NCI-H1092 (cell line): ENCODE measurements at regions not wholly inside any gene's neighbourhood (a gene's known extent, or its start where the extent isn't known, plus 50 kb on each side); places are given as distances from the start of the nearest gene placed in this dataset.

Experiments used
- DNase-seq: peaks from one replicate; lab custom pipeline; 2025; lab: John Stamatoyannopoulos, UW

- no peak for DNase-seq
These were observed 455.3 kb upstream of the NAALADL2 start for GRCh38 chr3:174403831-174404230.

DNA sequence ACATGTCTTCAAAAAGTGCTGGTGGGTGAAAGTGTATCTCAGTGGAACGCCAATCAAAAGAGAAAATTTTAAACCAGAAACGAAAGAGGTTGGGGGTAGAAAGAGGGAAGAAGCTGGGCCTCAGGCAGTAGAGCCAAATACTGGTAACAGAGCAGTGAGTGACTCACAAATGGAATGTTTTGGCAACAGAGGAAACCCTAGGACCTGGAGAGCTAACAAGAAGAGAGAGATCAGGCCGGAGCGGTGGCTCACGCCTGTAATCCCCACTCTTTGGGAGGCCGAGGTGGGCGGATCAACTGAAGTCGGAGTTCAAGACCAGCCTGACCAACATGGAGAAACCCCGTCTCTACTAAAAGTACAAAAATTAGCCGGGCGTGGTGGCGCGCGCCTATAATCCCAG is 450.8 kb upstream of the NAALADL2 start:
- DNase-seq = no peak

GRCh38 chr3:174409086-174409743 is 449.9 kb upstream of the NAALADL2 start:
- no peak for DNase-seq

DNA sequence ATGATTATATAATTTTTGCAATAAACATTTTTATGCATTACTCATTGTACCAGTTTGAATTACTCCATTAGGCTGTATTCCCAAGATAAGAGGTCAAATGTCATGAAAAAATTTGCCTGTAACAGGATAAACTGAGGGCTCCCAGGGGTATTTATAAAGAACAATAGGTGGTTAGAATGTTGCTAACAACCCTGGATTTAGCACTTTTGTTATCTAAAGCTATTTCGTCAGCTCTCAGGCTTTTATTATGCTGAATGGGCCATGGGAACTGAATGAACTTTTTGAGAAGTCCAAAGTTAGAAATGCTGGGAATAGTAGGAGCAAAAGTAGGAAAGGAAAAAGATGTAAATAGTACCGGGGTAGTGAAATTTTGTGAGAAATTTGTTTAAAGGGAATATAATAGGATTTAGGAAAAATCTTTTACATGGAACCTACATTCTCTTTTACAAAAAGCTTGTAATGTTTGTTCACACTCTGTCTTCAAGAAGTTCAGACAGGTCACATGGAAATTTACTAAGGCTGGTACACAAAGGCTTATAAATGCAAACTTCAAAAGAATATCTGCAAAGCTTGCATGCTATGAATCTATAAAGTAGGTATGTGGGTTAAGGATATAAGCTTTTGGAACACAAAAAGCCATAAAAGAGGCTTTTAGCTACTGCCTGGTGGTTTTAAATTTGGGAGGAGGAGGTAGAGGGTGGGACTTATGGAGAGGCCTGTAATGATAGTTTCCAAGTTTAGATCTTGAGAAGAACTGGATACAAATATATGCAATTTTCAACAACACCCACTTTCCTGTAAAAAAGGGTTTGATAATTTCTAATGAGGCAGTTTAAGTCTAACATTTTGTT is 445.8 kb upstream of the NAALADL2 start:
- DNase-seq = no peak

- DNase-seq = no peak
These were observed 444.2 kb upstream of the NAALADL2 start for GRCh38 chr3:174414902-174415301.

DNA sequence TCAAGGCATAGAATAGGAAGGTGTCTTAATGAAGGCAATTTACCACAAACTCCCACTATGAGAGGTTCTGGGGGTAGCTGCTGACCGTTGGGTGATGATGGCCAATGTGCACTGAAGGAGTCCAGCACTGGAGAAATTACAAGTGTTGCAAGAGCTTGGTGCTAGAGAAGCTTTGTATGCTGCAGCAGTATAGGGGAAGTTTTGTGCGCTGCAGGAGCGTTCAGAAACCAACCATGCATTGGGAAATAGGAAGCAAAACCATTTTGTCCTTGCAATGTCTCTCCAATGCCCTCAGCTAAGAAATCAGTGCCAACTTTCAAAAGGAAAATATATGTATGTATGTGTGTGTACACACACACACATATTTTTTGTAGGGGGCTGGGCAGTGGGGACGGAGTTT is 441.6 kb upstream of the NAALADL2 start:
- no peak for DNase-seq

- no peak for DNase-seq
These were observed 439.9 kb upstream of the NAALADL2 start for GRCh38 chr3:174419216-174419615.

DNA sequence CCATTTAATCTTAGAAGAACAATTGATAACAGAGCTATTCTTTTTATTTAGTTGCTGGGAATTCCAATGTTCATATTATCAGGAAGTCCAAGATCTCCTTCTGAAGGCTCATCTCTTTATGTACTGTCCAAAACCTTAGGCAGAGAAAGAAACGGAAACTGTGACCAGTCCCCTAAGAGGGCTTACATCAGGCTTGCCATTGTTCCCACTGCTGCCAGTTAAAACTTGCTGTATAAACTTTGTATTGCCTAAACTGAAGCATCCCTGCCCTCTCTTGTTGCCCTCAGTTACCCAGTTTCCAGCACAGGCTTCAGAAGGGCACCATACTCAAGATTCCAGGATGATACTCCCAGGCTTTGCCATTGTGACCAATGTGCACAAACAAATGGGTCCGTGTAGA is 435.2 kb upstream of the NAALADL2 start:
- no peak for DNase-seq

- no peak for DNase-seq
These were observed 434.5 kb upstream of the NAALADL2 start for GRCh38 chr3:174424656-174425055.

DNA sequence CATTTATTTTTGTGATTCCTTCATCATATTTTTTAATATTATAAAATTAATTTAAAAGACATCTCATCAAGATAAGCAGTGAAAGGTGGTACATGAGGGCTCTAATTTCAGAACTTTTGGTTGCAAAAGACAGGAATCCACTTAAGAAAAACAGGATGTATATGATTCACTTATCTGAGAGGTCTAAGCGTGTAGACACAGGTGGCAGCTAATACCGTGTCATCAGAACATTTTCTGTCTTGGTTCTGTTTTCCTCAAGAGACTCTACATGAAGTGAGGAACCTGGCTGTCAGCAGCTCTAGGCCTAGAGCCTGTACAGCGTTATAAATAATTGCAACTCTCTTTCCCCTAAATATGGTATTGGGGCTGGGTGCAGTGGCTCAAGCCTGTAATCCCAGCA is 433.7 kb upstream of the NAALADL2 start:
- DNase-seq = no peak

- DNase-seq = no peak
These were observed 428.1 kb upstream of the NAALADL2 start for GRCh38 chr3:174430986-174431385.

- DNase-seq = no peak
These were observed 427.4 kb upstream of the NAALADL2 start for GRCh38 chr3:174431717-174432116.

GRCh38 chr3:174436367-174436766 is 422.8 kb upstream of the NAALADL2 start:
- DNase-seq = no peak

GRCh38 chr3:174438501-174439145 is 420.5 kb upstream of the NAALADL2 start:
- DNase-seq = no peak

DNA sequence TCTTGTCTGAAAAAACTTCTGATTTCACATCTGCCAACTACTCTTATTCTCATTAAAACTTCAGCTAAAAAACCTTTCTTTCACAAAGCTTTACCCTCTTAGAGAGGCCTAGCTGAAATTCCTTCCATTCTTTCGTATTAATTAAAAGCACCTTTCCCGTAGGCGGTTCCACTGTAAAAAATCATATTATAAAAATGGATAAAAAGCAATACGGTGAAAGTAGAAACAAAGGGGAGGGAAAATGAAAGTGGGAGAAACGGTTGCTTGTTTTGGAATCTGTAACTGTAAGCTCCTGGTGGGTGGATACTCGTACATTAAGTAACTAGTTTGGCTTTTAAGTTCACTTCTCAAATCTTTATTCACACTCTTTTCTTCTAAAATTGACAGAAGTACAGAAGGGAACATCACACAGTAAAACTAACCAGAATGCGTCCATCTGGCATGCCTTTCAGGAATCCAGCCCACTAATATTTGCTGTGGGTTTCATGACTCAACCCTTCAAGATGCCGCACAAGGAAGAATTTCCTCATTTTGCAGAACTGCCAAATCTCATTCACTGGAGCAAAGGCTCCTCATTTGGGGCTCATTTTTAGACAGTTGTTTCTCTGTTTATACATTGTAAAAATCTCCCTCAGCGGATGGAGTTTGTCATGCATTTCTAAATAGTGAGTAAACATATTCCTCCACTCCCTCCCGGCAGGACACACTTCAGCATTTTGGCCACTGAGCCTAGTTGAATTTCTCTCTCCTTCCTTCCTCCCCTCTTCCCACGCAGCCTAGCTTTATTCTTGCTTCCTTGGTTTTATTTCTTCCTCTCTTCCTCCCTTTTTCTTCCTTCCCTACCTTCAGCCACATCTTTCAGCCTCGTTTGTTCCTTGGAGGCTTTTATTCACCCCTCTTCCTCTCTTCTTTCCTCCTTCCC is 419.5 kb upstream of the NAALADL2 start:
- DNase-seq = peak; percentile 0

DNA sequence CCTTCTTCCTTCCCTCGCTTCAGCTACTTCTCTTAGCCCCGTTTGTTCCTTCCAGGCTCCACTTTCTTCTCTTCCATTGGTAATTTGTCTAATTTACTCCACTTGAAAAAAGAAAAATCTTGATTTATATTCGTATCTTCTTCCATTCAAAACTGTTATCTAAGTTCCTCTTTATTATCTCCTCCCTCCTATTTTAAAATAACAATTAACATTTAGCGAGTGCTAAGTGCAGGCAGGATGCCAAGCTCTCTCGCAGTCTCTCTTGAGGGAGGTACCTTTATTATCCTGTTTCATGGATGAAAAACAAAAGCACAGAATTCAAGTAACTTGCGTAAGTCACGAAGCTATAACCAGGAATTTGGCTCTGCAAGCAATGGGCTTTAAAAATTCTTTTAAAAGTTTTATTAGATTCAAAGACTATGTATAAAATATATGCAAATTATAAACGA is 418.9 kb upstream of the NAALADL2 start:
- peak; percentile 20 for DNase-seq

GRCh38 chr3:174440741-174441587 is 418.2 kb upstream of the NAALADL2 start:
- DNase-seq = peak; percentile 88

GRCh38 chr3:174441588-174442301 is 417.4 kb upstream of the NAALADL2 start:
- peak; percentile 6 for DNase-seq

DNA sequence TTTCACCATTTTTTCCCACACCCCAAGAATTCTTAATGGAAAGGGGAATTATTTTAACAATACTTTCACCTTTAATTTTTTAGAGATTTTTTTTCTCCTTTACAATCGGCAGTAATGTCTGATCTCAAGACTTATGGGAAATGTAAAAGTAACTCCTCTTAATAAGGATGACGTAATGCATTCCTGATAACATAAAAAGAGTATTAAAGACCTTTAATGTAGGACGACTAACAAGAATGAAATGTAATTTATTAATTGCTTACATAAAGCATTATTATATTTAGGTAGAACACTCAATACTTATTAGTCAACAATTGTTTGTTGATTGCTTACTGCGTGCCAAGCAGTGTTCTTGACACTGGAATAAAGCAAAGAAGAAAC is 416.8 kb upstream of the NAALADL2 start:
- no peak for DNase-seq

GRCh38 chr3:174444391-174444790 is 414.7 kb upstream of the NAALADL2 start:
- DNase-seq = no peak
